ENCODE measurements at regions not wholly inside any gene's neighbourhood (a gene's known extent, or its start where the extent isn't known, plus 50 kb on each side); places are given as distances from the start of the nearest gene placed in this dataset.

GRCh38 chr9:108363311-108363710, 492.5 kb downstream of the ACTL7B start:
- intact Hi-C loops (cut with micrococcal nuclease), result no loop called here
- Mint-ChIP-seq H3K9me3 (peaks cover 19% of the 10 kb centered on the region), H3K36me3 (no peaks in the 10 kb centered on the region), H3K4me1 (ENCODE audit: low read depth) (no peaks in the 10 kb centered on the region), H3K27me3 (no peaks in the 10 kb centered on the region), H3K4me3 (no peak overlapping the region), H3K27ac (no peak overlapping the region)
- POLR2A ChIA-PET, result no interaction called here
- no peak for DNase-seq
- CTCF ChIA-PET, result no interaction called here

DNA sequence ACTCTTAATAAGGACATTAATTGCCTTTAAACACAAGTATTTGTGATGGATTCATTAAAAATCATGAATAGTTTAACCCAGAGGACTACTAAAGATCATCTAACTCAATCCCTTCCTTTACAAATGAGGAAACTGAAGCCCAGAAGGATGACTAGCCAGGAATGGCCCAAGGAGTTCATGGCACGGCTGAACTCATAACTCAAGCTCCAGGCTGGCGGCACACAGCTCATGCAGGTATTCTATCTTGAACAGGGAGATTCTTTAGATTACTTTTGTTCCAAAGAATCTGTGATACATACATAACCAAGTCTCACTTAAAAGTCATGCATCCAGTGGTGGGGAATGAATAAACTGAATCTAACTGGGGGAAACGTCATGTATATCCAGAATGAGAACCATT, 495.5 kb downstream of the ACTL7B start:
- Mint-ChIP-seq H3K27ac (no peak overlapping the region), H3K36me3 (no peaks in the 10 kb centered on the region), H3K4me1 (ENCODE audit: low read depth) (no peaks in the 10 kb centered on the region), H3K27me3 (no peaks in the 10 kb centered on the region), H3K4me3 (no peak overlapping the region), H3K9me3 (peaks cover 7% of the 10 kb centered on the region)
- CTCF ChIA-PET, result no interaction called here
- intact Hi-C loops (cut with micrococcal nuclease), result no loop called here
- no peak for DNase-seq
- POLR2A ChIA-PET, result no interaction called here

DNA sequence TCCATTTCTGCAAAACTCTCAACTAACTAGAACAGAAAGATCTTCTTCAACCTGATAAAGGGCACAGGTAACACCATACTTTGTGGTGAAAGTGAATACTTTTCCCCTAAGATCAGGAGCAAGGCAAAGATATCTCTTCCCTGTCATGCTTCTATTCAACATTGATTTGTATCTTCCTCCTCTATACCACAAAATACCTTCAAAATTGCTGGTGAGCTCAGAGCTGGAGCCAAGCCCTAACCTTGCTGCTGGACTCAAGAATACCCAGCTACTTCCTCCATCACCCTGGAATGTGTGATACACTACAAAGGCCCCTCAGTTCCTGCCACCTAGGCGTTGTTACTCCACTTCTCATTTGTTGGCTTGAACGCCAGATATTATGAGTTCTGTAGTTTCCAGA, 499.0 kb downstream of the ACTL7B start:
- ChIA-PET POLR2A (no interaction called here), CTCF (no interaction called here)
- no peak for DNase-seq
- no peak overlapping the region for H3K27ac Mint-ChIP-seq
- H3K27me3 Mint-ChIP-seq, result no peaks in the 10 kb centered on the region
- H3K9me3 Mint-ChIP-seq, result peaks cover 7% of the 10 kb centered on the region
- intact Hi-C loops (cut with micrococcal nuclease), result no loop called here
- no peaks in the 10 kb centered on the region for H3K4me1 Mint-ChIP-seq (ENCODE audit: low read depth)
- no peak overlapping the region for H3K4me3 Mint-ChIP-seq
- no peaks in the 10 kb centered on the region for H3K36me3 Mint-ChIP-seq

DNA sequence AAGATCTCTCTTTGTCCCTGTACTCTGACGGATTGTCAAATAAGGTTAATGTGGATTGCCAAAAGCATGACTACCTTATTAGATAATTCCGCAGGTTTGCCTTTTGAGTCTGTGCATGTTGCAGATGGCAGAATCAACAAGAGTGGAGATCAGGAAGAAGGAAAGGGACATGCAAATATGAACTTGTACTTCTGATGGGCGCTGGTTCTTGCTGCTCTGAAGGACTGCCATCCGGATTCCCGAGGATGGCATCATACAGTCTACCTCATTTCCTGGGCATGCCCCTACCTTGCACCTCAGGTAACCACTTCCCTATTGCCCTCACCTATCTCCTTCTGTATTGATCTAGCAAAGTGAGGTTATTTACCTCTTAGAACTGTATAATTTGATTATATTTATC, 504.2 kb downstream of the ACTL7B start:
- DNase-seq, result no peak
- H3K27me3 Mint-ChIP-seq, result no peaks in the 10 kb centered on the region
- ChIA-PET CTCF (no interaction called here), POLR2A (no interaction called here)
- H3K9me3 Mint-ChIP-seq, result peaks cover 11% of the 10 kb centered on the region
- H3K27ac Mint-ChIP-seq, result no peak overlapping the region
- intact Hi-C loops (cut with micrococcal nuclease), result no loop called here
- H3K36me3 Mint-ChIP-seq, result no peaks in the 10 kb centered on the region
- H3K4me3 Mint-ChIP-seq, result no peak overlapping the region
- H3K4me1 Mint-ChIP-seq (ENCODE audit: low read depth), result no peaks in the 10 kb centered on the region

- intact Hi-C loops (cut with micrococcal nuclease), result no loop called here
- POLR2A ChIA-PET, result no interaction called here
Measured at GRCh38 chr9:108347463-108348188, 508.2 kb downstream of the ACTL7B start.

DNA sequence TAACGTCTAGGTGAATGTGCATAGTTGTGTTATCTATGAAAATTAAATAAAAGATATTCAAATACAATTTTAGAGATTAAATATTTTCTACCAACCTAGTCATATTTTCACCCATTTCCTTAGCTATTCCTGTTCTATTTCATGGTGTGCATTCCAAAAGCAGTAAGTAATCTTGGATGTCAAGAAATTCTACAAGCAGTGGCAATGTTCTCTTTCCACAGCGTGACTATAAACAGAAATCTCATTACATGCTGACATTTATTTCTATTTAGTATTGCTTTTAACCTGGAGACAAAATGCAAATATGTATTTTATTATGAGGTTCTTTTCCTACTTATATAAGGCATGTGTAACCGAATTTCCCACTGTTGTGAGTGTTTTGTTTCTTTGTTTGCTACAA, 510.0 kb downstream of the ACTL7B start:
- Mint-ChIP-seq H3K9me3 (peaks cover 5% of the 10 kb centered on the region), H3K27me3 (no peaks in the 10 kb centered on the region), H3K36me3 (no peaks in the 10 kb centered on the region), H3K4me1 (ENCODE audit: low read depth) (no peaks in the 10 kb centered on the region), H3K27ac (no peak overlapping the region), H3K4me3 (no peak overlapping the region)
- no peak for DNase-seq
- intact Hi-C loops (cut with micrococcal nuclease), result no loop called here
- CTCF ChIA-PET, result no interaction called here
- POLR2A ChIA-PET, result no interaction called here

More at GRCh38 chr9:108347463-108348188, 508.2 kb downstream of the ACTL7B start:
- Mint-ChIP-seq H3K4me1 (ENCODE audit: low read depth) (no peaks in the 10 kb centered on the region), H3K9me3 (peaks cover 12% of the 10 kb centered on the region), H3K27me3 (no peaks in the 10 kb centered on the region), H3K4me3 (no peak overlapping the region), H3K36me3 (no peaks in the 10 kb centered on the region), H3K27ac (no peak overlapping the region)
- CTCF ChIA-PET, result no interaction called here
- no peak for DNase-seq

GRCh38 chr9:108339251-108339650, 516.5 kb downstream of the ACTL7B start:
- H3K4me3 Mint-ChIP-seq, result no peak overlapping the region
- peaks cover 3% of the 10 kb centered on the region for H3K9me3 Mint-ChIP-seq
- no peak overlapping the region for H3K27ac Mint-ChIP-seq
- CTCF ChIA-PET, result no interaction called here
- H3K27me3 Mint-ChIP-seq, result no peaks in the 10 kb centered on the region
- no peak for DNase-seq
- intact Hi-C loops (cut with micrococcal nuclease), result no loop called here
- H3K36me3 Mint-ChIP-seq, result no peaks in the 10 kb centered on the region
- POLR2A ChIA-PET, result no interaction called here
- no peaks in the 10 kb centered on the region for H3K4me1 Mint-ChIP-seq (ENCODE audit: low read depth)

GRCh38 chr9:108336575-108336974, 519.2 kb downstream of the ACTL7B start:
- POLR2A ChIA-PET, result no interaction called here
- Mint-ChIP-seq H3K4me1 (ENCODE audit: low read depth) (no peaks in the 10 kb centered on the region), H3K9me3 (no peaks in the 10 kb centered on the region), H3K36me3 (no peaks in the 10 kb centered on the region), H3K4me3 (no peak overlapping the region), H3K27me3 (no peaks in the 10 kb centered on the region), H3K27ac (no peak overlapping the region)
- DNase-seq, result no peak
- intact Hi-C loops (cut with micrococcal nuclease), result no loop called here
- CTCF ChIA-PET, result no interaction called here

DNA sequence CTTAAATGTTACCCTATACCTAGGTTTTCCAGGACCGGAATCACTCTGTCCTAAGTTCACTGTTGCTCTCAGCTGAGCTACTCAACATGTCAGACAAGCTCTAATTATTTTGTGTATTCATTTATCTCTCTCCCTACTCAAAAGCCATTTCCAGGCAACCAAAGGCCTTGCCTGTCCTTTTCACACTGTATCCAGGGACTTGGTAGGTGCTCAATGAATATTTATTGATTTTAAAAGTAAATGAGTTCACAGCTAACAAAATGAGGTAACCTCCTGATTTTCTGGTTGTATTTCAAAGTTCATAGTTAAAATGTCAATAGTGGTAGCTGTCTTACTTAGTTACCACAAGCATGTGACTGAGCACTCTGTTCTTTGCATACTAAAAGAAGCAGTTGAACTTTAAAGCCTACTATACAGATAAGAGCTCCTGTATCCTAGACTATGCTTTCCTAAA, 522.2 kb downstream of the ACTL7B start:
- H3K36me3 Mint-ChIP-seq, result no peaks in the 10 kb centered on the region
- POLR2A ChIA-PET, result no interaction called here
- no peak for DNase-seq
- CTCF ChIA-PET, result no interaction called here
- intact Hi-C loops (cut with micrococcal nuclease), result no loop called here
- H3K27me3 Mint-ChIP-seq, result no peaks in the 10 kb centered on the region
- no peak overlapping the region for H3K4me3 Mint-ChIP-seq
- peaks cover 11% of the 10 kb centered on the region for H3K9me3 Mint-ChIP-seq
- H3K27ac Mint-ChIP-seq, result no peak overlapping the region
- H3K4me1 Mint-ChIP-seq (ENCODE audit: low read depth), result no peaks in the 10 kb centered on the region

- ChIA-PET CTCF (no interaction called here), POLR2A (no interaction called here)
- no peaks in the 10 kb centered on the region for H3K27me3 Mint-ChIP-seq
- no peak for DNase-seq
- no peak overlapping the region for H3K4me3 Mint-ChIP-seq
- peaks cover 22% of the 10 kb centered on the region for H3K9me3 Mint-ChIP-seq
- H3K36me3 Mint-ChIP-seq, result no peaks in the 10 kb centered on the region
- H3K27ac Mint-ChIP-seq, result no peak overlapping the region
- no peaks in the 10 kb centered on the region for H3K4me1 Mint-ChIP-seq (ENCODE audit: low read depth)
- intact Hi-C loops (cut with micrococcal nuclease), result no loop called here
Measured at GRCh38 chr9:108331596-108331995, 524.2 kb downstream of the ACTL7B start.

GRCh38 chr9:108325406-108325805, 530.4 kb downstream of the ACTL7B start:
- Mint-ChIP-seq H3K4me1 (ENCODE audit: low read depth) (no peaks in the 10 kb centered on the region), H3K36me3 (no peaks in the 10 kb centered on the region), H3K4me3 (no peak overlapping the region), H3K27ac (no peak overlapping the region), H3K27me3 (no peaks in the 10 kb centered on the region), H3K9me3 (peaks cover 36% of the 10 kb centered on the region)
- ChIA-PET CTCF (no interaction called here), POLR2A (no interaction called here)
- intact Hi-C loops (cut with micrococcal nuclease), result no loop called here
- DNase-seq, result no peak

- no peaks in the 10 kb centered on the region for H3K27me3 Mint-ChIP-seq
- CTCF ChIA-PET, result no interaction called here
Measured at GRCh38 chr9:108323615-108324014, 532.2 kb downstream of the ACTL7B start.

GRCh38 chr9:108322326-108323098, 533.3 kb downstream of the ACTL7B start:
- no peaks in the 10 kb centered on the region for H3K27me3 Mint-ChIP-seq
- peaks cover 18% of the 10 kb centered on the region for H3K9me3 Mint-ChIP-seq
- H3K4me1 Mint-ChIP-seq (ENCODE audit: low read depth), result no peaks in the 10 kb centered on the region
- DNase-seq, result no peak
- H3K27ac Mint-ChIP-seq, result no peak overlapping the region
- no peak overlapping the region for H3K4me3 Mint-ChIP-seq
- no peaks in the 10 kb centered on the region for H3K36me3 Mint-ChIP-seq
- CTCF ChIA-PET, result no interaction called here
- POLR2A ChIA-PET, result no interaction called here
- intact Hi-C loops (cut with micrococcal nuclease), result no loop called here

More at GRCh38 chr9:108323615-108324014, 532.2 kb downstream of the ACTL7B start:
- Mint-ChIP-seq H3K4me3 (no peak overlapping the region), H3K27ac (no peak overlapping the region), H3K9me3 (peaks cover 28% of the 10 kb centered on the region), H3K36me3 (no peaks in the 10 kb centered on the region), H3K4me1 (ENCODE audit: low read depth) (no peaks in the 10 kb centered on the region)
- DNase-seq, result no peak
- POLR2A ChIA-PET, result no interaction called here
- intact Hi-C loops (cut with micrococcal nuclease), result no loop called here
